AG04449 (cell line): ENCODE measurements at regions not wholly inside any gene's neighbourhood (a gene's known extent, or its start where the extent isn't known, plus 50 kb on each side); places are given as distances from the start of the nearest gene placed in this dataset.
"Not testable (repeated sequence)": the region's sequence is repeated elsewhere in the genome, so short reads cannot be mapped to it uniquely, and the experiment has no call there.

Source experiments
- CTCF ChIA-PET: fragments of 350-600 bp; formaldehyde crosslinking; extraction: SDS; loops from one replicate; lab custom pipeline; 2021; ENCODE audit warnings: antibody characterized with exemption; lab: Yijun Ruan, JAX
- POLR2A ChIA-PET: fragments of 400-600, 350-600 bp; formaldehyde crosslinking; extraction: SDS; loops from one replicate; lab custom pipeline; 2020; ENCODE audit warnings: antibody characterized with exemption, inconsistent platforms; lab: Yijun Ruan, JAX
- DNase-seq: peaks from one replicate; pipeline ENCODE4 v3.0.0-alpha.2; 2010; ENCODE audit warnings: low read depth, low spot score
- H3K4me3 ChIP-seq: 2 replicates; pipeline ENCODE4 v1.5.1; 2011; ENCODE audit warnings: low read depth, mild to moderate bottlenecking, control low read depth, low read length
- TF ChIP-seq, protein P1 (sequence below): IDR thresholded peaks from one replicate; pipeline ENCODE4 v1.5.1; 2011; ENCODE audit warnings: mild to moderate bottlenecking, moderate library complexity, low read length, control low read depth, inconsistent platforms; ENCODE audit not compliant: insufficient read depth; ENCODE audit errors: missing control alignments

DNA sequence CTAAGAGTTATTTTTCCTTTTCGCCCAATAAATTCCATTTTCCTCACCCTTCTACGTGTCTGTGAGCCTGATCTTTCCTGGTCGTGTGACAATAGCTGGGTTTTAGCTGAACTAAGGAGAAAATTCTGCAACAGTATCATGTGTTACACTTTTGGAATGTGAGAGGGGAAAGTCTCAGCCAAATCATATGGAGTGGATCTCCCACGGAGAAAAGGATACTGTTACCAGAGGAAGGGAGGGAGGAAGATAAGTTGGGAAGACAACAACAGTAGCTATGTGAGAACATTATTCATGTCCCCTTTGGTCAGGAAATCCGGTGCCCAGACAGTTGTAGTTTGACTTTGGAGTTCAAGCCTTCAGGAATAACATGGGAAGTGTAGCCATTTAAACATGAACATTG, 584.0 kb upstream of the RAG2 start:
- no peak for DNase-seq
- ChIA-PET CTCF (no interaction called here), POLR2A (no interaction called here)

DNA sequence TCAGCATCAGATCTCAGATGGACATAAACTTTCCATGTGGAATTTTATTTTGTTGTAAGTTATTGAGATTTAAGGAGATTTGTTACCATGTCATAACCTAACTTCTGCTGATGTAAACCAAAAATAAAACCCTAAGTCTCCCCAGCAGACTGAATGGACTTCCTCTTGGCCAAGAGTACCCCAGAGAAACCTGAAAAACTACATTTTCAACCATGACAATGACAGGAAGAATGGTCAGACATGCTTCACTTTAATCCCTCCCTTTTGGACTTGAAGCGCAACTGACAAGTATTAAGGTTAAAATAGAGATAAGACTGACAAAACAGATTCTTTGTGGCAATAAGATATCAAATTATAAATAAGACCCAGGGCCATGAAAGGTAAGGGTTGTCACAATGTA, 579.7 kb upstream of the RAG2 start:
- DNase-seq: no peak
- CTCF ChIA-PET: no interaction called here
- no peak overlapping the region for H3K4me3 ChIP-seq
- TF ChIP-seq, protein P1, sequence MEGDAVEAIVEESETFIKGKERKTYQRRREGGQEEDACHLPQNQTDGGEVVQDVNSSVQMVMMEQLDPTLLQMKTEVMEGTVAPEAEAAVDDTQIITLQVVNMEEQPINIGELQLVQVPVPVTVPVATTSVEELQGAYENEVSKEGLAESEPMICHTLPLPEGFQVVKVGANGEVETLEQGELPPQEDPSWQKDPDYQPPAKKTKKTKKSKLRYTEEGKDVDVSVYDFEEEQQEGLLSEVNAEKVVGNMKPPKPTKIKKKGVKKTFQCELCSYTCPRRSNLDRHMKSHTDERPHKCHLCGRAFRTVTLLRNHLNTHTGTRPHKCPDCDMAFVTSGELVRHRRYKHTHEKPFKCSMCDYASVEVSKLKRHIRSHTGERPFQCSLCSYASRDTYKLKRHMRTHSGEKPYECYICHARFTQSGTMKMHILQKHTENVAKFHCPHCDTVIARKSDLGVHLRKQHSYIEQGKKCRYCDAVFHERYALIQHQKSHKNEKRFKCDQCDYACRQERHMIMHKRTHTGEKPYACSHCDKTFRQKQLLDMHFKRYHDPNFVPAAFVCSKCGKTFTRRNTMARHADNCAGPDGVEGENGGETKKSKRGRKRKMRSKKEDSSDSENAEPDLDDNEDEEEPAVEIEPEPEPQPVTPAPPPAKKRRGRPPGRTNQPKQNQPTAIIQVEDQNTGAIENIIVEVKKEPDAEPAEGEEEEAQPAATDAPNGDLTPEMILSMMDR: no peak
- POLR2A ChIA-PET: no interaction called here

More for the DNA sequence above, 584.0 kb upstream of the RAG2 start:
- TF ChIP-seq, protein P1: no peak
- no peak overlapping the region for H3K4me3 ChIP-seq

DNA sequence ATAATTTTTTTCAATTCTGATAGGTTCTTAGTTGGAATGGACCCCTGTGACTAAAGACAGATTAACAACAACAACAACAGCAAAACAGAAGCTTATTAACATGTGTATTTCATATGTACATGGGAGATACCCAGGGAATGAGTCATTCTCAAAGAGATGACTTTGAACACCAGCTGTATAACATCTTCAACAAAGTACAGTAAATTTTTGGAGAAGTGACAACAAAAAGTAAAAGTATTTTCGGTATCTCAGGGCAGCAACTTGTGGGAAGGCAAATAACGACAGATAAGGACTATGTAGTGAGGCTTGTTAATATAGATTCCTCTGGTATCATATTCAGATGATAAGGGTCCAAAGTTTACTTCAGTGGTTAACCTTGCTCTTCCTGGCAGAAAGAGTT, 573.4 kb upstream of the RAG2 start:
- TF ChIP-seq, protein P1: no peak
- ChIA-PET POLR2A (no interaction called here), CTCF (no interaction called here)
- no peak for DNase-seq
- H3K4me3 ChIP-seq: no peak overlapping the region

DNA sequence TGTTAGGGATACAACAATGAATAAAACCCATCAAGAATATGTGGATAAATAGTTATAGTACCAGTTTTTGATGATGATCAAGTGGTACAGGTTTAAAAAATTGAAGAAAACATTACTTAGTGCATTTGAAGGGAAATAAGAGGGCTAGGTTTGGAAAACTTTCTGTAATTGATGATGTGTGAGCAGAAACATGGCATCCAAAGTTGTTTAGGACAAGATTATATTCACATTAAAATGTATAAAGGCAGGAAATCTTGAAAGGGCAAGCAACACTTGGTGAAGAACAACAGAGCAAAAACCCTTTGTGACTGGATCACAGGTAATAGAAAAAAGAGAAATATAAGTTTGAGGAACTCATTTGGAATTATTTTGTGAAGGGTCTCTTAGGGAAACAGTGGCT, 572.3 kb upstream of the RAG2 start:
- CTCF ChIA-PET: no interaction called here
- POLR2A ChIA-PET: no interaction called here
- TF ChIP-seq, protein P1: no peak
- no peak overlapping the region for H3K4me3 ChIP-seq
- DNase-seq: no peak

DNA sequence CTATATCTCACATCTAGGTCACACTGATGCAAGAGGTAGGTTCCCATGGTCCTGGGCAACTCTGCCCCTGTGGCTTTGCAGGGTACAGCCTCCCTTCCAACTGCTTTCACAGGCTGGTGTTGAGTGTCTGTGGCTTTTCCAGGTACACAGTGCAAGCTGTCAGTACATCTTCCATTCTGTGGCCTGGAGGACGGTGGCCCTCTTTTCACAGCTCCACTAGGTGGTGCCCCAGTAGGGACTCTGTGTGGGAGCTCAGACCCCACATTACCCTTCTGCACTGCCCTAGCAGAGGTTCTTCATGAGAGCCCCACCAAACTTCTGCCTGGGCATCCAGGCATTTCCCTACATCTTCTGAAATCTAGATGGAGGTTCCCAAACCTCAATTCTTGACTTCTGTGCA, 547.4 kb upstream of the RAG2 start:
- POLR2A ChIA-PET, CTCF ChIA-PET, H3K4me3 ChIP-seq, DNase-seq: not testable (repeated sequence)

DNA sequence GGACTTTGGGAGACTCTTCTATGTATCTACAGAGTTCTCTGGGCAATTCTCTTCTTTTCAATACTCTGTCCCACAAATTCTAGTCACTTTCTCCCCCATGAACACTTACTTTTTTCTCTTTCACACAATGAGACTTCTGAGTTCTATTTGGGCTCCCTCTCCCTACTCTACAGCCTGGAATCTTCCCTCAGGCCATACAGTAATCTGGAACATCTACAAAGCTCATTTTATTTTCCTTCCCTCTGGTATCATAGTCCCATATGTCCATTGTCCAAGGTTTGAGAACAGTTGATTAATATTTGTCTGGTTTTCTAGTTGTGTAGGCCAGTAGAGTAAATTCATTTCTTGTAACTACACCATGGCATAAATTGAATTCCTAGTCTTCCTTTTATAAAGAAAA, 544.6 kb upstream of the RAG2 start:
- no peak for DNase-seq
- TF ChIP-seq, protein P1: no peak
- ChIA-PET CTCF (no interaction called here), POLR2A (no interaction called here)
- no peak overlapping the region for H3K4me3 ChIP-seq

DNA sequence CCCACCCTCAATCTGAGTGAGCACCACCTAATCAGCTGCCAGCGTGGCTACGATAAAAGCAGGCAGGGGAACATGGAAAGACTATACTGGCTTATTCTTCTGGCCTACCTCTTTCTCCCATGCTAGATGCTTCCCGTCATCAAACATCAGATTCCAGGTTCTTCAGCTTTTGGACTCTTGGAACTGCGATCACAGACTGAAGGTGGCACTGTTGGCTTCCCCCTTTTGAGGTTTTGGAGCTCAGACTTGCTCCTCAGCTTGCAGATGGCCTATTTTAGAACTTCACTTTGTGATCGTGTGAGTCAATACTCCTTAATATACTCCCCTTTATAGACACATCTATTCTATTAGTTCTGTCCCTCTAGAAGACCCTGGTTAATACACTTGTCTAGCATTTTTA, 543.7 kb upstream of the RAG2 start:
- DNase-seq: no peak
- ChIA-PET CTCF (no interaction called here), POLR2A (no interaction called here)
- TF ChIP-seq, protein P1: no peak
- H3K4me3 ChIP-seq: no peak overlapping the region

DNA sequence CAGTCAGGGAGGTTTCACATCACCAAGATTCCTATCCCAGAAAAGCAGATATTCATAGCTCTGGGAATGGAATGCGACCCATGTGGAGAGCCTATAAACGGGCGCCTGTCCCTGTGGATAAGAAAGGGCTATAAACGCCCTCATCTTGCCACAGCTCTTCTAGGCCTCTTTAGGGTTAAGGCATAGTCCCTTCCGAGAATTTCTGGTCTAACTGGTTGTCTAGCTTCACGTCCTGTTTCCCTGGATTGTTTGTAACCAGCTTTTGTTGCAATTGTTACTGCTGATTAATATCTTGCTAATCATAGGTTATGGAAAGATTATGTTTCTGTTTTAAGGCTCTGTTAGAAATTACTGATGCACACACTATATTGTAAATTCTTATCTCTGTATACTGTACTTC, 537.6 kb upstream of the RAG2 start:
- DNase-seq, CTCF ChIA-PET, H3K4me3 ChIP-seq, POLR2A ChIA-PET: not testable (repeated sequence)
